ENCODE measurements at regions not wholly inside any gene's neighbourhood (a gene's known extent, or its start where the extent isn't known, plus 50 kb on each side); places are given as distances from the start of the nearest gene placed in this dataset.

DNA sequence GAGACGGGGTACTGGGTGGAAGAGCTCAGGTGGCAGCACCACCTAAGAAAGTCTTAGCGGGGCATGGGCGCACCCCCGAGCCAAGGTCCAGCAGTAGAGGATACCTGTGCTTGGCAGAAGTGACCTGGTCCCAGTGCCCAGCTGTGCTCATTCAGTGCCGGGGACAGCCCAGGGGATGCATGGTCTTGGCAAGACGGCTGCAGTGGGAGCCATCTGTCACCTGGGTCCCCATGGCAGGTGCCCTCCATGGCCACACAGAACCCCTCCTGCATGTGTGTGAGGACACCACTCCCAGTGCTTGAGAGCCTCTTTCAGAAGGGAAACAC lies 664.7 kb downstream of the QKI start:
- TF ChIP-seq CTCF (IDR thresholded peaks at IDR 0.05) (no peak), POLR2A (IDR thresholded peaks at IDR 0.05) (no peak), EP300 (IDR thresholded peaks at IDR 0.05) (no peak), POLR2AphosphoS5 (IDR thresholded peaks at IDR 0.05) (no peak)
